Superior temporal gyrus (tissue), 1 donor: ENCODE measurements at regions not wholly inside any gene's neighbourhood (a gene's known extent, or its start where the extent isn't known, plus 50 kb on each side); places are given as distances from the start of the nearest gene placed in this dataset.
A peak's percentile ranks its signal among the peaks of the same experiment; 100 is the strongest.
"Not testable (repeated sequence)": the region's sequence is repeated elsewhere in the genome, so short reads cannot be mapped to it uniquely, and the experiment has no call there.

Source experiments
- DNase-seq: peaks from one replicate; pipeline ENCODE4 v3.0.0-alpha.2; 2016; ENCODE audit errors: extremely low spot score

GRCh38 chr2:12871694-12872315, 155.1 kb downstream of the TRIB2 start:
- DNase-seq, result no peak

- DNase-seq, result no peak
Observed at GRCh38 chr2:12877761-12878160, 161.0 kb downstream of the TRIB2 start.

DNA sequence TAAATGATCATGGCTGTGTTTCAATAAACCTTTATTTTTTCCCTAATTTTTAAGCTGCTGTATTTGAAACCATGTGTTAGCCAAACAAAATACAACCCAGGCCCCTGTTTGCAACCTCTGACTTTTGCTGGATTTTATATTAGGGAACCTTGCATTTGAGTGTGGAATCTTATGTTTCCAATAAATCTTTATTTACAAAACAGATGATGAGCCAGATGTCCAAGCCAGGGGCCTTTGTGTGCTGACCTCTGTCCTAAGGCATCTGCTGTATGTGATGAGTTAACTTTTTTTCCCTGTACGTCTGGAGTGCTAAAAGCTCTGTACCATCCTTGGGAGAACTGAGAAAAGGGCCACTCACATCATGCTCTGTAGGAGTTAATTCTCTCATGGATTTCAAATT, 162.9 kb downstream of the TRIB2 start:
- no peak for DNase-seq

DNA sequence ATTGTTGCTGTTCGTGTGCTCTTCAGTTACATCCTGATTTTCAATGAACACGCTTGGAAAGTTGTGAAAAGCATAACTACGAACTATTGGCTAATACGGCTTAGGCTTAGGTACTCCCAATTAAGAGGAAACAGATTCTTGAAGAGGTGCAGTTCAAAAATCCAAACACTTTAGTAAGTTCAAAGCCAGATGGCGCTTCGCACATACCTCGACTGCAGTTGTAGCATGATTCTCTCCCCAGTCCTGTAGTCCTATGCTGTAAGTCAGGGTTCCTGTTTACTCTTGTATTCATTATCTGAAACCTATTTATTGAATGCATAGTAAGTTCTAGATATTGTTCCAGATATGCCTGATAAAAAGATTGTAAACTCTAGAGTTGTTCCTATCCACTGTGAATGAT, 165.2 kb downstream of the TRIB2 start:
- no peak for DNase-seq

DNA sequence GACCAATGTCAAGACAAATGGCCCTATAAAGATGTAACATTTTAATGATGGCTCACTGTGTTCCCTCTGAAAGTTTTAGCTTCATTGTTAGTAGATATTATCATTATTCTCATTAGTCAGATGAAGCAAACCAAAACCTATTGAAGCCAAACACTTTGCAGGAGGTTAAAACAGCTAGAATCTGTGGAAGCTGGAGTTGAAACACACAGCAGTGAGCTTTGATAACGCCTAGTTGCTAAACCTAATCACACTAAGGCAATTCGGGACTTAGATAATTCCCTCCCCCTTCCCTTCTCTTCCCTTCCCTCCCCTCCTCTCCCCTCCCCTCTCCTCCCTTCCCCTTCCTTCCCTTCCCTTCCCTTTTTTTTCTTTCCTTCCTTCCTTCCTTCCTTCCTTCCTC, 165.7 kb downstream of the TRIB2 start:
- no peak for DNase-seq

DNA sequence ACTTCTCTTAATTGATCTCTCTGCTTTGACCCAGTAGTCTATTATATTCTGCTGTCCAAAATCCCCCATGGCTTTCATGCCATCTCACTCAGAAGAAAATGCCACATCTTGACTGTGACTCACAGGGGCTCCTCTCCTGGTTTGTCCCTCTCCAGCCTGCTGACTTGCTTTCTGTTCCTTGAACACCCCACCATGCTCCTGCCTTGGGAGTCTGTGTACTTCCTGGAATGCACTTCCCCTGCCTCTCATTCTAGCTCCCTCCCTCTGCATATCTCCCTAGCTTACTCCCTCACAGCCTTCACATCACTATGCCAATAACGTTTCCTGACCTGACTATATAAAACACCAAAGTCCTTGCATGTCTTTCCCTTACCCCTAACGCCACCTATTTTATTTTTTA, 167.2 kb downstream of the TRIB2 start:
- DNase-seq, result no peak

GRCh38 chr2:12884713-12885282, 168.1 kb downstream of the TRIB2 start:
- no peak for DNase-seq

GRCh38 chr2:12890066-12890465, 173.3 kb downstream of the TRIB2 start:
- no peak for DNase-seq

- no peak for DNase-seq
Observed at GRCh38 chr2:12890481-12890991, 173.8 kb downstream of the TRIB2 start.

GRCh38 chr2:12895017-12895416, 178.3 kb downstream of the TRIB2 start:
- DNase-seq, result no peak

GRCh38 chr2:12896318-12896982, 179.7 kb downstream of the TRIB2 start:
- no peak for DNase-seq

GRCh38 chr2:12897181-12897580, 180.4 kb downstream of the TRIB2 start:
- DNase-seq, result no peak

- DNase-seq, result no peak
Observed at GRCh38 chr2:12903272-12903671, 186.5 kb downstream of the TRIB2 start.

DNA sequence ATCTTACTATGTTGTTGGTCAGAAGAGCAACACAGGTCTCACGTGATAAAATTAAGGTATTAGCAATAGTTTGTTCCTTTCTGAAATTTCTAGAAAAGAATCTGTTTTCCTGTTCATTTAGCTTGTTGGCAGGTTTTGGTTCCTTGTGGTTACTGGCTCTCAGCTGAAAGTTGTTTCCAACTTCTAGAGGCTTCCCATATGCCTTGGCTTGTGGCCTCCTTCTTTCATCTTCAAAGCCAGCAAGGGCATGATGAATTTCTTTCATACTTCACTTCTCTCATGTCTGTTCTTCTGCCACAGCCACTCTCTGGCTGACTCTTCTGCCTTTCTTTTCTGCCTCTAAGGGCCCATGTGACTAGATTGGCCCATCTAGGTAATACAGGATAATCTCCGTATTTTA, 193.7 kb downstream of the TRIB2 start:
- no peak for DNase-seq

DNA sequence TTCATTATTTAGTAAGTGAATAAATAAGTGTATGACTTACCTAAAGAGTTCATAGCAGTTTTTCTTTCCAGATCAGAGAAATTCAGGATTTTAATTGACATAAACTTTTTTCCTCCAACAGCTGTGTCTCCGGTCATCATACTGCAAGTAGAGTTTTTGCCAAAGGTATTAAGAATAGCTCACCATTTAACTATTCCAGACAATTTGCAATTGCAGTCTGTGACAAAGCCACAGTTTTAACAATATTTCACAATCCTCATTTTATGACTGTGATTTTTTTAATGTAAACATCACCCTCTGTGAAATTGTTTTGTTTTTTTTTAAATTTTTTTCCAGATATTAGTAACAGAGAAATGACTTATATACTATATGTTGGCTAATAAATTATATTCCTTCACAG, 199.1 kb downstream of the TRIB2 start:
- DNase-seq, result no peak

GRCh38 chr2:12918138-12918834, 201.6 kb downstream of the TRIB2 start:
- DNase-seq, result no peak

- peak; percentile 18 for DNase-seq
Observed at GRCh38 chr2:12918835-12919445, 202.2 kb downstream of the TRIB2 start.

- no peak for DNase-seq
Observed at GRCh38 chr2:12921321-12921720, 204.6 kb downstream of the TRIB2 start.

DNA sequence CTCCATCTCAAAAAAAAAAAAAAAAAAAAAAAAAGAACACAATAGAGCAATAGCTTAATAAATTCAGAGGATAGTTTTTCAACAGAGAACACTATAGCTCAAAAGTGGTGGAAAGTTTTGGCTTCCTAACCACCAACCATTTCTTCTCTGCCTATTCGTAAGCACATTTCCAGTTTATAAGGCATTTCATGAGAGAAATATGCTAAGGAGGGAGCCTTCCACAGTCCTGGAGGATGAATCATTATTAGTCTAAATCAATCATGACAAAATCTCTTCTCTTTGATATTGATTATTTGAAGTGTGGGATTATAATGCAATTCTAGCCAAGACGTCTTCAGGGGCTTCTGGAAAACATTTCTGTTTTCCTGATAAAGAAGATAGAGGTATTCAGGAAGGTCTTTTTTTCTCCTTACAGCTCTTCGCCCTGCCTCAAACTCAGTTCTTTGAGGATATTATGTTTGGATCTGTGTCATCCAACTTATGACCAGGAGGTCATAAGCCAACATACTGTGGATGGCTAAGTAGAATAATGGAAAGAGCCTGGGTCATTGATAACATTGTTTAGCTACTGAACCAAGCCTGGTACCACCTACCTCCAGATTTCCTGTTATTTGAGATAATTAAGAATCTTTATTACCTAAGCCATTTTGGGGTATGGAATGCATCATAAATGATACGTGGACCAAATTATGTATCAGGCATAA, 207.3 kb downstream of the TRIB2 start:
- no peak for DNase-seq

DNA sequence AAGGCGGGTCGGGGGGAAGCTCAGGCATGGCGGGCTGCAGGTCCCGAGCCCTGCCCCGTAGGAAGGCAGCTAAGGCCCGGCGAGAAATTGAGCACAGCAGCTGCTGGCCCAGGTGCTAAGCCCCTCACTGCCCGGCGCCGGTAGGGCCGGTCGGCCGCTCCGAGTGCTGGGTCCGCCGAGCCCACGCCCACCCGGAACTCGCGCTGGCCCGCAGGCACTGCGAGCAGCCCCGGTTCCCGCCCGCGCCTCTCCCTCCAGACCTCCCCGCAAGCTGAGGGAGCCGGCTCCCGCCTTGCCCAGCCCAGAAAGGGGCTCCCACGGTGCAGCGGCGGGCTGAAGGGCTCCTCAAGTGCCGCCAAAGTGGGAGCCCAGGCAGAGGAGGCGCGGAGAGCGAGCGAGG, 209.9 kb downstream of the TRIB2 start:
- DNase-seq, result not testable (repeated sequence)

GRCh38 chr2:12928197-12928774, 211.6 kb downstream of the TRIB2 start:
- DNase-seq, result peak; percentile 61
